Tibial nerve (tissue), 4 donors: ENCODE measurements at regions not wholly inside any gene's neighbourhood (a gene's known extent, or its start where the extent isn't known, plus 50 kb on each side); places are given as distances from the start of the nearest gene placed in this dataset.
A peak's percentile ranks its signal among the peaks of the same experiment; 100 is the strongest.

Experiments
- DNase-seq, 2 donors: peaks; one replicate each; pipeline ENCODE4 v3.0.0-alpha.2; 2019; ENCODE audit warnings: low spot score in 2 of 2
- H3K27ac ChIP-seq, 4 donors: fragments of 200-600 bp; sonication (generic) in 3 of 4; one replicate each; pipeline ENCODE4 v1.5.1; 2017 to 2019; ENCODE audit warnings: mild to moderate bottlenecking in 1 of 4
- H3K27me3 ChIP-seq, 2 donors: fragments of 200-600 bp; sonication (generic) in 1 of 2; one replicate each; pipeline versions ENCODE4 v1.5.1 to v1.6.0; 2017 to 2019
- H3K36me3 ChIP-seq, 3 donors: fragments of 200-600 bp; sonication (generic); one replicate each; pipeline ENCODE4 v1.5.1; 2018 to 2019
- H3K4me1 ChIP-seq, 4 donors: fragments of 200-600 bp; sonication (generic) in 3 of 4; one replicate each; pipeline ENCODE4 v1.5.1; 2017 to 2019
- H3K4me3 ChIP-seq, 4 donors: fragments of 200-600 bp; sonication (generic) in 3 of 4; one replicate each; pipeline ENCODE4 v1.5.1; 2017 to 2019; ENCODE audit warnings: mild to moderate bottlenecking in 1 of 4, moderate library complexity in 1 of 4
- H3K9me3 ChIP-seq, 4 donors: fragments of 200-600 bp; sonication (generic) in 3 of 4; one replicate each; pipeline ENCODE4 v1.5.1; 2017 to 2019
- EP300 ChIP-seq, 2 donors: sonication (generic); formaldehyde crosslinking; IDR thresholded peaks; one replicate each; pipeline ENCODE4 v1.6.1; 2017; ENCODE audit warnings: antibody characterized with exemption in 2 of 2, mild to moderate bottlenecking in 1 of 2
- POLR2A ChIP-seq, 2 donors: fragments of 450-650 bp; IDR thresholded peaks; one replicate each; pipeline ENCODE4 v1.6.1; 2017; ENCODE audit warnings: antibody characterized with exemption in 2 of 2, mild to moderate bottlenecking in 2 of 2, moderate library complexity in 2 of 2
- WGBS, 2 donors: methylation state at CpG; one replicate each; pipeline ENCODE4 v1.1.5; 2018; 5-methylcytosine and 5-hydroxymethylcytosine counted together
- TF ChIP-seq, protein P1 (sequence below), 5 experiments: fragments of 200-600 bp in 3 of 5; fragments of 450-650 bp in 2 of 5; sonication (generic) in 3 of 5; IDR thresholded peaks; one replicate each; pipeline ENCODE4 v1.5.1; 2016 to 2019; ENCODE audit warnings: antibody characterized with exemption in 5 of 5, mild to moderate bottlenecking in 3 of 5, moderate library complexity in 2 of 5

DNA sequence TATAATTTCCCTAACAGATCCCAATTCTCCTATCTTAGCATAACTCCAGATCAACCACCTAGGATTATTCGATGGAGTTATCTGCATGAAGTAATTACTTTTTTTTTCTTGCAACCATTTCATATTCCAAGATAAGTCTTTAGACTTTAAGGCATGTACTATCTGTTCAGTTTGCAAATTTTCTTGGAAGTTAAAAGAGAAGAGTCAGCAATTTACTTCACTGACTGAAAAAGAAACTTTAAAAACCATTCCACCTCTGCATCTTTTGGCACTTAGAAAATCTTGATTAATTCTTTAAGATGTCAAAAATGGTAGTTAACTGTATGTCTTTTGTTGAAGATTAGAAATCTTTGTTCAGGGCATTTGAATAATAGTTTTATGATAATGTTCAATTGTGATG is 830.5 kb upstream of the KLHL29 start:
- no peaks in the 10 kb centered on the region for H3K27me3 ChIP-seq
- 82 to 91% methylated on average over 1 of the region's 1 CpG for WGBS, 2 donors
- no peaks in the 10 kb centered on the region for H3K4me1 ChIP-seq
- H3K27ac ChIP-seq: no peak overlapping the region
- TF ChIP-seq EP300 (IDR thresholded peaks at IDR 0.05) (no peak), POLR2A (IDR thresholded peaks at IDR 0.05) (no peak)
- TF ChIP-seq, protein P1, sequence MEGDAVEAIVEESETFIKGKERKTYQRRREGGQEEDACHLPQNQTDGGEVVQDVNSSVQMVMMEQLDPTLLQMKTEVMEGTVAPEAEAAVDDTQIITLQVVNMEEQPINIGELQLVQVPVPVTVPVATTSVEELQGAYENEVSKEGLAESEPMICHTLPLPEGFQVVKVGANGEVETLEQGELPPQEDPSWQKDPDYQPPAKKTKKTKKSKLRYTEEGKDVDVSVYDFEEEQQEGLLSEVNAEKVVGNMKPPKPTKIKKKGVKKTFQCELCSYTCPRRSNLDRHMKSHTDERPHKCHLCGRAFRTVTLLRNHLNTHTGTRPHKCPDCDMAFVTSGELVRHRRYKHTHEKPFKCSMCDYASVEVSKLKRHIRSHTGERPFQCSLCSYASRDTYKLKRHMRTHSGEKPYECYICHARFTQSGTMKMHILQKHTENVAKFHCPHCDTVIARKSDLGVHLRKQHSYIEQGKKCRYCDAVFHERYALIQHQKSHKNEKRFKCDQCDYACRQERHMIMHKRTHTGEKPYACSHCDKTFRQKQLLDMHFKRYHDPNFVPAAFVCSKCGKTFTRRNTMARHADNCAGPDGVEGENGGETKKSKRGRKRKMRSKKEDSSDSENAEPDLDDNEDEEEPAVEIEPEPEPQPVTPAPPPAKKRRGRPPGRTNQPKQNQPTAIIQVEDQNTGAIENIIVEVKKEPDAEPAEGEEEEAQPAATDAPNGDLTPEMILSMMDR (IDR thresholded peaks at IDR 0.05): no peak
- no peak for DNase-seq
- no peak overlapping the region for H3K4me3 ChIP-seq
- no peaks in the 10 kb centered on the region for H3K9me3 ChIP-seq
- no peaks in the 10 kb centered on the region for H3K36me3 ChIP-seq

DNA sequence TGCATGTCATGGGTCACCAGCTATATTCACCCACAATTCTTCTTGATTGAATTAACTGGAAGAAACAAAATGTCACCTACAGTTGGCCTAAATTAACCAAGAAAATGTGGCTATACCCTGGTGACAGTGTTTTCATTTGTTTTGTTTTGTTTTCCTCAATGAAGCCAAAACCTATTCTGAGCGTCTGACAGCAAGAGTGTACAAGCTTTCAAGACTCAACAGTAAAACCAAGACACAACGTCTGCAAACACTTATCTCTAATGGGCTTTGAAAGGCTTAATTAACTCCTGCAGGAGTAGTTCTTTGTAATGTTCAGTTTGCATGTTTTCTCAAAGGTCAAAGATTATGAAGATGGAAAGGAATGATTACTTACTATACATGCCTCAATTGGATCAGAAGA is 827.6 kb upstream of the KLHL29 start:
- Histone ChIP-seq H3K27ac (no peak overlapping the region), H3K36me3 (no peaks in the 10 kb centered on the region), H3K4me1 (no peaks in the 10 kb centered on the region), H3K4me3 (no peak overlapping the region), H3K27me3 (no peaks in the 10 kb centered on the region), H3K9me3 (no peaks in the 10 kb centered on the region)
- no peak for DNase-seq
- 46 to 65% methylated on average over 2 of the region's 2 CpGs for WGBS, 2 donors
- TF ChIP-seq, protein P1 (IDR thresholded peaks at IDR 0.05): no peak
- TF ChIP-seq EP300 (IDR thresholded peaks at IDR 0.05): no peak
- no peak for TF ChIP-seq POLR2A (IDR thresholded peaks at IDR 0.05)

GRCh38 chr2:22560021-22560420 is 825.0 kb upstream of the KLHL29 start:
- WGBS, 2 donors: 76 to 85% methylated on average over 5 of the region's 5 CpGs
- Histone ChIP-seq H3K4me3 (no peak overlapping the region), H3K9me3 (no peaks in the 10 kb centered on the region), H3K36me3 (no peaks in the 10 kb centered on the region), H3K27ac (no peak overlapping the region), H3K4me1 (no peaks in the 10 kb centered on the region), H3K27me3 (no peaks in the 10 kb centered on the region)
- no peak for DNase-seq
- TF ChIP-seq POLR2A (IDR thresholded peaks at IDR 0.05) (no peak), EP300 (IDR thresholded peaks at IDR 0.05) (no peak)
- TF ChIP-seq, protein P1 (IDR thresholded peaks at IDR 0.05): no peak

GRCh38 chr2:22579341-22579740 is 805.6 kb upstream of the KLHL29 start:
- DNase-seq: no peak
- no peak overlapping the region for H3K4me3 ChIP-seq
- H3K36me3 ChIP-seq: no peaks in the 10 kb centered on the region
- peaks cover 0 to 4% (median 0%) of the 10 kb centered on the region in 4 donors for H3K4me1 ChIP-seq
- H3K9me3 ChIP-seq: peaks cover 0 to 21% (median 2%) of the 10 kb centered on the region in 4 donors
- H3K27ac ChIP-seq: peak overlapping the region in 1 of 4 donors; percentile 11
- 51 to 53% methylated on average over 3 of the region's 3 CpGs for WGBS, 2 donors
- H3K27me3 ChIP-seq: no peaks in the 10 kb centered on the region
- peak in 1 of 2 donors; percentile 36 for TF ChIP-seq EP300 (IDR thresholded peaks at IDR 0.05)
- no peak for TF ChIP-seq POLR2A (IDR thresholded peaks at IDR 0.05)

DNA sequence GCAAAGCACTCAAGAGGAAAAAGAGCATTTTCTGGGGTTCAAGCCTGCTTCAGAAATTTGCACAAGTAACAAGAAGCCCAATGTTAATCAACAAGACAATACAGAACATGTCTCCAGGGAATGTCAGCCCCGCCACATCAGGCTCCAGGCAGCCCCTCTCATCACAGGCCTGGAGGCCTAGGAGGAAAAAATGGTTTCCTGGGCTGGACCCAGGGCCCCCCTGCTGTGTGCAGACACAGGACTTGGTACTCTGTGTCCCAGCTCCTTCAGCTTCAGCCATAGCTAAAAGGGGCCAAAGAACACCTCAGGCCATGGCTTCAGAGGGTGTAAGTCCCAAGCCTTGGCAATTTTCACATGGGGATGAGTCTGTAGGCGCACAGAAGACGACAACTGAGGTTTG is 802.9 kb upstream of the KLHL29 start:
- TF ChIP-seq, protein P1 (IDR thresholded peaks at IDR 0.05): no peak
- TF ChIP-seq EP300 (IDR thresholded peaks at IDR 0.05) (no peak), POLR2A (IDR thresholded peaks at IDR 0.05) (no peak)
- Histone ChIP-seq H3K27ac (no peak overlapping the region), H3K9me3 (peaks cover 0 to 21% (median 2%) of the 10 kb centered on the region in 4 donors), H3K36me3 (no peaks in the 10 kb centered on the region), H3K27me3 (no peaks in the 10 kb centered on the region), H3K4me1 (no peaks in the 10 kb centered on the region), H3K4me3 (no peak overlapping the region)
- WGBS, 2 donors: 93 to 95% methylated on average over 3 of the region's 3 CpGs
- DNase-seq: no peak

GRCh38 chr2:22596306-22596705 is 788.7 kb upstream of the KLHL29 start:
- TF ChIP-seq EP300 (IDR thresholded peaks at IDR 0.05) (no peak), POLR2A (IDR thresholded peaks at IDR 0.05) (no peak)
- TF ChIP-seq, protein P1 (IDR thresholded peaks at IDR 0.05): no peak
- peak overlapping the region in 1 of 4 donors; percentile 1 for H3K4me3 ChIP-seq
- peaks cover 0 to 5% (median 0%) of the 10 kb centered on the region in 4 donors for H3K4me1 ChIP-seq
- WGBS, 2 donors: 45 to 51% methylated on average over 5 of the region's 5 CpGs
- peaks cover 0 to 2% (median 0%) of the 10 kb centered on the region in 4 donors for H3K9me3 ChIP-seq
- H3K27ac ChIP-seq: no peak overlapping the region
- no peaks in the 10 kb centered on the region for H3K27me3 ChIP-seq
- H3K36me3 ChIP-seq: no peaks in the 10 kb centered on the region
- peak in 1 of 2 donors; percentile 5 for DNase-seq
